Spleen (tissue), 11 donors: ENCODE measurements at regions not wholly inside any gene's neighbourhood (a gene's known extent, or its start where the extent isn't known, plus 50 kb on each side); places are given as distances from the start of the nearest gene placed in this dataset.

Experiments used
- DNase-seq: peaks from one replicate; pipeline ENCODE4 v3.0.0-alpha.2; 2020
- H3K27ac ChIP-seq, 8 donors: fragments of 200-600 bp; sonication (generic) in 7 of 8; 1 replicate in 4 of 8; 2 replicates in 4 of 8; pipeline versions ENCODE4 v1.5.0 to v1.8.0; 2016 to 2021; ENCODE audit warnings: inconsistent platforms in 4 of 8, mild to moderate bottlenecking in 4 of 8, moderate library complexity in 1 of 8
- H3K27me3 ChIP-seq, 7 donors: fragments of 200-600 bp; sonication (generic) in 6 of 7; replicated peaks in 1 of 7; 1 replicate in 4 of 7; 2 replicates in 3 of 7; pipeline versions ENCODE4 v1.5.0 to v1.8.0; 2016 to 2021; ENCODE audit warnings: inconsistent platforms in 3 of 7, mild to moderate bottlenecking in 1 of 7
- H3K36me3 ChIP-seq, 6 donors: fragments of 200-600 bp; sonication (generic) in 5 of 6; 1 replicate in 4 of 6; 2 replicates in 2 of 6; pipeline versions ENCODE4 v1.5.0 to v1.8.0; 2016 to 2021; ENCODE audit warnings: inconsistent platforms in 2 of 6
- H3K4me1 ChIP-seq, 6 donors: fragments of 200-600 bp; sonication (generic) in 5 of 6; 1 replicate in 3 of 6; 2 replicates in 3 of 6; pipeline versions ENCODE4 v1.5.0 to v1.8.0; 2016 to 2021; ENCODE audit warnings: inconsistent platforms in 3 of 6
- H3K4me3 ChIP-seq, 8 donors: fragments of 200-600 bp; sonication (generic) in 7 of 8; 1 replicate in 4 of 8; 2 replicates in 4 of 8; pipeline versions ENCODE4 v1.5.0 to v1.8.0; 2016 to 2021; ENCODE audit warnings: inconsistent platforms in 4 of 8, mild to moderate bottlenecking in 4 of 8, moderate library complexity in 2 of 8
- H3K9me3 ChIP-seq, 8 donors: fragments of 200-600 bp; sonication (generic) in 7 of 8; 1 replicate in 4 of 8; 2 replicates in 4 of 8; pipeline versions ENCODE4 v1.5.0 to v1.8.0; 2016 to 2021; ENCODE audit warnings: inconsistent platforms in 4 of 8
- CTCF ChIP-seq, 11 experiments: fragments of 200-600 bp in 7 of 11; fragments of 450-650 bp in 4 of 11; sonication (generic) in 4 of 11; IDR thresholded peaks in 8 of 11; conservative IDR thresholded peaks in 3 of 11; 1 replicate in 7 of 11; 2 replicates in 4 of 11; pipeline versions ENCODE4 v1.4.0 to v1.8.0; 2016 to 2021; ENCODE audit warnings: antibody characterized with exemption in 11 of 11, inconsistent platforms in 4 of 11, mild to moderate bottlenecking in 1 of 11
- POLR2A ChIP-seq, 3 donors: fragments of 450-650 bp; IDR thresholded peaks; one replicate each; pipeline ENCODE4 v1.5.1; 2017; ENCODE audit warnings: antibody characterized with exemption in 3 of 3, mild to moderate bottlenecking in 1 of 3
- POLR2AphosphoS5 ChIP-seq, 3 donors: sonication (generic); formaldehyde crosslinking; IDR thresholded peaks; one replicate each; pipeline ENCODE4 v1.5.1; 2017; ENCODE audit warnings: antibody characterized with exemption in 3 of 3
- WGBS, 5 donors: extraction: QIAGEN DNeasy Blood & Tissue Kit in 3 of 5; methylation state at CpG; one replicate each; pipeline versions ENCODE4 v1.1.5 to v1.1.7; 2013 to 2018; 5-methylcytosine and 5-hydroxymethylcytosine counted together
- intact Hi-C: fragments of 100-400 bp; cut with DNase I; formaldehyde crosslinking; loops from one replicate; pipeline ENCODE4 v1.15.0; 2023; ENCODE audit warnings: low total_unique reads
- donor health status: healthy with polysubstance abuse.
- donor health status: DM: no; HTN: no; CAD: no; lungs with moderate emphysema.
- donor health status: DM: no; HTN: no; CAD: no.
- donor health status: Bipolar disorder and iron deficiency.
- donor health status: healthy.
- donor health status: DM: no; HTN: no; CAD: no.
- donor health status: DM: yes; HTN: yes; CAD: no.

- Histone ChIP-seq H3K4me3 (peak overlapping the region in 7 of 8 donors; percentile 35 to 75 (median 53)), H3K4me1 (peaks cover 22 to 70% (median 52%) of the 10 kb centered on the region in 6 donors), H3K9me3 (no peaks in the 10 kb centered on the region), H3K27ac (peak overlapping the region in 7 of 8 donors; percentile 37 to 84 (median 61)), H3K27me3 (peaks cover 0 to 36% (median 0%) of the 10 kb centered on the region in 7 donors), H3K36me3 (peaks cover 0 to 50% (median 29%) of the 10 kb centered on the region in 6 donors)
- intact Hi-C loops = no loop called here
- no peak for DNase-seq
- 66 to 76% (median 70%) methylated on average over 15 to 17 of the region's 17 CpGs for WGBS, 5 donors
- TF ChIP-seq POLR2AphosphoS5 (IDR thresholded peaks at IDR 0.05) (no peak), CTCF (IDR thresholded peaks at IDR 0.05 in 8 of 11, conservative IDR thresholded peaks at IDR 0.05 in 3 of 11) (no peak), POLR2A (IDR thresholded peaks at IDR 0.05) (no peak)
These were observed 119.9 kb upstream of the SMURF2 start for GRCh38 chr17:64781810-64782555.

- Histone ChIP-seq H3K27me3 (peaks cover 0 to 36% (median 0%) of the 10 kb centered on the region in 7 donors), H3K4me1 (peaks cover 22 to 78% (median 60%) of the 10 kb centered on the region in 6 donors), H3K4me3 (peak overlapping the region; percentile 35 to 75 (median 53)), H3K9me3 (no peaks in the 10 kb centered on the region), H3K27ac (peak overlapping the region in 7 of 8 donors; percentile 37 to 84 (median 61)), H3K36me3 (peaks cover 0 to 42% (median 21%) of the 10 kb centered on the region in 6 donors)
- DNase-seq = peak; percentile 95
- no peak for TF ChIP-seq POLR2A (IDR thresholded peaks at IDR 0.05)
- peak; percentile 38 to 78 (median 71) for TF ChIP-seq POLR2AphosphoS5 (IDR thresholded peaks at IDR 0.05)
- no peak for TF ChIP-seq CTCF (IDR thresholded peaks at IDR 0.05 in 8 of 11, conservative IDR thresholded peaks at IDR 0.05 in 3 of 11)
- 0 to 2% (median 1%) methylated on average over 19 to 69 of the region's 69 CpGs for WGBS, 5 donors
- intact Hi-C loops = no loop called here
These were observed 119.1 kb upstream of the SMURF2 start for GRCh38 chr17:64781014-64781756.

- Histone ChIP-seq H3K9me3 (no peaks in the 10 kb centered on the region), H3K4me3 (peak overlapping the region; percentile 35 to 75 (median 53)), H3K27ac (peak overlapping the region in 6 of 8 donors; percentile 13 to 84 (median 66)), H3K36me3 (peaks cover 0 to 33% (median 14%) of the 10 kb centered on the region in 6 donors), H3K4me1 (peaks cover 22 to 84% (median 63%) of the 10 kb centered on the region in 6 donors), H3K27me3 (peaks cover 0 to 36% (median 0%) of the 10 kb centered on the region in 7 donors)
- intact Hi-C loops = no loop called here
- 2 to 8% (median 4%) methylated on average over 18 to 69 of the region's 69 CpGs for WGBS, 5 donors
- TF ChIP-seq POLR2A (IDR thresholded peaks at IDR 0.05) (no peak), POLR2AphosphoS5 (IDR thresholded peaks at IDR 0.05) (peak; percentile 32 to 77 (median 58)), CTCF (IDR thresholded peaks at IDR 0.05 in 8 of 11, conservative IDR thresholded peaks at IDR 0.05 in 3 of 11) (no peak)
- peak; percentile 92 for DNase-seq
These were observed 118.2 kb upstream of the SMURF2 start for GRCh38 chr17:64780096-64781013.
